ENCODE measurements at regions not wholly inside any gene's neighbourhood (a gene's known extent, or its start where the extent isn't known, plus 50 kb on each side); places are given as distances from the start of the nearest gene placed in this dataset.
"Not testable (repeated sequence)": the region's sequence is repeated elsewhere in the genome, so short reads cannot be mapped to it uniquely, and the experiment has no call there.

DNA sequence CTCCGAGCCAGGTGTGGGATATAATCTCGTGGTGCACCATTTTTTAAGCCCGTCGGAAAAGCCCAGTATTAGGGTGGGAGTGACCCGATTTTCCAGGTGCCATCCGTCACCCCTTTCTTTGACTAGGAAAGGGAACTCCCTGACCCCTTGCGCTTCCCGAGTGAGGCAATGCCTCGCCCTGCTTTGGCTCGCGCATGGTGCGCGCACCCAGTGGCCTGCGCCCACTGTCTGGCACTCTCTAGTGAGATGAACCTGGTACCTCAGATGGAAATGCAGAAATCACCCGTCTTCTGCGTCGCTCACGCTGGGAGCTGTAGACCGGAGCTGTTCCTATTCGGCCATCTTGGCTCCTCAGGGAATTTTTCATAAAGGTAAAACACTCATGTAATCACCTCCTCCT is 63.9 kb downstream of the RWDD3 start:
- H3K27me3 ChIP-seq (ENCODE audit: control insufficient read depth, extremely low read depth, insufficient read depth, low read length); H3K9me1 ChIP-seq (ENCODE audit: control insufficient read depth, extremely low read depth, insufficient read depth, low read length); H3K4me1 ChIP-seq (ENCODE audit: control insufficient read depth, extremely low read depth, insufficient read depth, low read length); H3K4me3 ChIP-seq (ENCODE audit: control insufficient read depth in 2 of 3, extremely low read depth in 1 of 3, insufficient read depth in 2 of 3, low read depth in 1 of 3, low read length in 3 of 3); H4K20me1 ChIP-seq (ENCODE audit: control insufficient read depth, extremely low read depth, insufficient read depth, low read length); H3K36me3 ChIP-seq (ENCODE audit: control insufficient read depth in 2 of 2, extremely low read depth in 1 of 2, insufficient read depth in 2 of 2, low read length in 2 of 2); H3K9ac ChIP-seq (ENCODE audit: control insufficient read depth, extremely low read depth, insufficient read depth, low read length); FAIRE-seq; DNase-seq (ENCODE audit: low read depth, low spot score); H3K9me3 ChIP-seq (ENCODE audit: control insufficient read depth, low read depth, low read length); dilution Hi-C loops (cut with MboI; ENCODE audit: extremely low pct_ligation_motif_present, low sequenced_read_pairs); H3K79me2 ChIP-seq (ENCODE audit: control insufficient read depth, insufficient read depth, low read length); H3K4me2 ChIP-seq (ENCODE audit: control insufficient read depth, extremely low read depth, insufficient read depth, low read depth, low read length); H2AFZ ChIP-seq (ENCODE audit: control insufficient read depth, low read length); H3K27ac ChIP-seq (ENCODE audit: control insufficient read depth, insufficient read depth, low read length): not testable (repeated sequence)

- dilution Hi-C loops (cut with MboI; ENCODE audit: extremely low pct_ligation_motif_present, low sequenced_read_pairs) = no loop called here
- no peak for TF ChIP-seq EZH2 (IDR thresholded peaks at IDR 0.05; ENCODE audit: low read length)
- TF ChIP-seq, protein P1, sequence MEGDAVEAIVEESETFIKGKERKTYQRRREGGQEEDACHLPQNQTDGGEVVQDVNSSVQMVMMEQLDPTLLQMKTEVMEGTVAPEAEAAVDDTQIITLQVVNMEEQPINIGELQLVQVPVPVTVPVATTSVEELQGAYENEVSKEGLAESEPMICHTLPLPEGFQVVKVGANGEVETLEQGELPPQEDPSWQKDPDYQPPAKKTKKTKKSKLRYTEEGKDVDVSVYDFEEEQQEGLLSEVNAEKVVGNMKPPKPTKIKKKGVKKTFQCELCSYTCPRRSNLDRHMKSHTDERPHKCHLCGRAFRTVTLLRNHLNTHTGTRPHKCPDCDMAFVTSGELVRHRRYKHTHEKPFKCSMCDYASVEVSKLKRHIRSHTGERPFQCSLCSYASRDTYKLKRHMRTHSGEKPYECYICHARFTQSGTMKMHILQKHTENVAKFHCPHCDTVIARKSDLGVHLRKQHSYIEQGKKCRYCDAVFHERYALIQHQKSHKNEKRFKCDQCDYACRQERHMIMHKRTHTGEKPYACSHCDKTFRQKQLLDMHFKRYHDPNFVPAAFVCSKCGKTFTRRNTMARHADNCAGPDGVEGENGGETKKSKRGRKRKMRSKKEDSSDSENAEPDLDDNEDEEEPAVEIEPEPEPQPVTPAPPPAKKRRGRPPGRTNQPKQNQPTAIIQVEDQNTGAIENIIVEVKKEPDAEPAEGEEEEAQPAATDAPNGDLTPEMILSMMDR (optimal IDR thresholded peaks at IDR 0.05 in 1 of 3, IDR thresholded peaks at IDR 0.05 in 1 of 3, conservative IDR thresholded peaks at IDR 0.05 in 1 of 3; ENCODE audit: extremely low read depth in 1 of 3, insufficient read depth in 2 of 3, low read length in 3 of 3) = no peak
- no peak overlapping the region for H3K9ac ChIP-seq (ENCODE audit: control insufficient read depth, extremely low read depth, insufficient read depth, low read length)
- H3K79me2 ChIP-seq (ENCODE audit: control insufficient read depth, insufficient read depth, low read length) = no peaks in the 10 kb centered on the region
- H3K9me1 ChIP-seq (ENCODE audit: control insufficient read depth, extremely low read depth, insufficient read depth, low read length) = no peaks in the 10 kb centered on the region
- H3K4me1 ChIP-seq (ENCODE audit: control insufficient read depth, extremely low read depth, insufficient read depth, low read length) = no peaks in the 10 kb centered on the region
- H3K4me2 ChIP-seq (ENCODE audit: control insufficient read depth, extremely low read depth, insufficient read depth, low read depth, low read length) = no peak overlapping the region
- H3K27me3 ChIP-seq (ENCODE audit: control insufficient read depth, extremely low read depth, insufficient read depth, low read length) = no peaks in the 10 kb centered on the region
- H3K27ac ChIP-seq (ENCODE audit: control insufficient read depth, insufficient read depth, low read length) = no peak overlapping the region
- no peak overlapping the region for H3K4me3 ChIP-seq (ENCODE audit: control insufficient read depth in 2 of 3, extremely low read depth in 1 of 3, insufficient read depth in 2 of 3, low read depth in 1 of 3, low read length in 3 of 3)
- no peaks in the 10 kb centered on the region for H4K20me1 ChIP-seq (ENCODE audit: control insufficient read depth, extremely low read depth, insufficient read depth, low read length)
- DNase-seq (ENCODE audit: low read depth, low spot score) = no peak
- FAIRE-seq = no peak
- H2AFZ ChIP-seq (ENCODE audit: control insufficient read depth, low read length) = no peak overlapping the region
- no peaks in the 10 kb centered on the region for H3K9me3 ChIP-seq (ENCODE audit: control insufficient read depth, low read depth, low read length)
- no peaks in the 10 kb centered on the region for H3K36me3 ChIP-seq (ENCODE audit: control insufficient read depth in 2 of 2, extremely low read depth in 1 of 2, insufficient read depth in 2 of 2, low read length in 2 of 2)
Measured at GRCh38 chr1:95301091-95301490, 67.1 kb downstream of the RWDD3 start.

GRCh38 chr1:95301614-95302013 is 67.6 kb downstream of the RWDD3 start:
- TF ChIP-seq, protein P1 (optimal IDR thresholded peaks at IDR 0.05 in 1 of 3, IDR thresholded peaks at IDR 0.05 in 1 of 3, conservative IDR thresholded peaks at IDR 0.05 in 1 of 3; ENCODE audit: extremely low read depth in 1 of 3, insufficient read depth in 2 of 3, low read length in 3 of 3) = no peak
- TF ChIP-seq EZH2 (IDR thresholded peaks at IDR 0.05; ENCODE audit: low read length) = no peak
- Histone ChIP-seq H4K20me1 (ENCODE audit: control insufficient read depth, extremely low read depth, insufficient read depth, low read length) (no peaks in the 10 kb centered on the region), H3K4me1 (ENCODE audit: control insufficient read depth, extremely low read depth, insufficient read depth, low read length) (no peaks in the 10 kb centered on the region), H3K9ac (ENCODE audit: control insufficient read depth, extremely low read depth, insufficient read depth, low read length) (no peak overlapping the region), H3K27me3 (ENCODE audit: control insufficient read depth, extremely low read depth, insufficient read depth, low read length) (no peaks in the 10 kb centered on the region), H3K27ac (ENCODE audit: control insufficient read depth, insufficient read depth, low read length) (no peak overlapping the region), H3K4me3 (ENCODE audit: control insufficient read depth in 2 of 3, extremely low read depth in 1 of 3, insufficient read depth in 2 of 3, low read depth in 1 of 3, low read length in 3 of 3) (no peak overlapping the region), H3K9me1 (ENCODE audit: control insufficient read depth, extremely low read depth, insufficient read depth, low read length) (no peaks in the 10 kb centered on the region), H3K79me2 (ENCODE audit: control insufficient read depth, insufficient read depth, low read length) (no peaks in the 10 kb centered on the region), H3K9me3 (ENCODE audit: control insufficient read depth, low read depth, low read length) (no peaks in the 10 kb centered on the region), H2AFZ (ENCODE audit: control insufficient read depth, low read length) (no peak overlapping the region), H3K4me2 (ENCODE audit: control insufficient read depth, extremely low read depth, insufficient read depth, low read depth, low read length) (no peak overlapping the region), H3K36me3 (ENCODE audit: control insufficient read depth in 2 of 2, extremely low read depth in 1 of 2, insufficient read depth in 2 of 2, low read length in 2 of 2) (no peaks in the 10 kb centered on the region)
- dilution Hi-C loops (cut with MboI; ENCODE audit: extremely low pct_ligation_motif_present, low sequenced_read_pairs) = no loop called here
- DNase-seq (ENCODE audit: low read depth, low spot score) (no peak), FAIRE-seq (no peak)

Data from keratinocyte (primary cell).